ENCODE measurements at regions not wholly inside any gene's neighbourhood (a gene's known extent, or its start where the extent isn't known, plus 50 kb on each side); places are given as distances from the start of the nearest gene placed in this dataset.

DNA sequence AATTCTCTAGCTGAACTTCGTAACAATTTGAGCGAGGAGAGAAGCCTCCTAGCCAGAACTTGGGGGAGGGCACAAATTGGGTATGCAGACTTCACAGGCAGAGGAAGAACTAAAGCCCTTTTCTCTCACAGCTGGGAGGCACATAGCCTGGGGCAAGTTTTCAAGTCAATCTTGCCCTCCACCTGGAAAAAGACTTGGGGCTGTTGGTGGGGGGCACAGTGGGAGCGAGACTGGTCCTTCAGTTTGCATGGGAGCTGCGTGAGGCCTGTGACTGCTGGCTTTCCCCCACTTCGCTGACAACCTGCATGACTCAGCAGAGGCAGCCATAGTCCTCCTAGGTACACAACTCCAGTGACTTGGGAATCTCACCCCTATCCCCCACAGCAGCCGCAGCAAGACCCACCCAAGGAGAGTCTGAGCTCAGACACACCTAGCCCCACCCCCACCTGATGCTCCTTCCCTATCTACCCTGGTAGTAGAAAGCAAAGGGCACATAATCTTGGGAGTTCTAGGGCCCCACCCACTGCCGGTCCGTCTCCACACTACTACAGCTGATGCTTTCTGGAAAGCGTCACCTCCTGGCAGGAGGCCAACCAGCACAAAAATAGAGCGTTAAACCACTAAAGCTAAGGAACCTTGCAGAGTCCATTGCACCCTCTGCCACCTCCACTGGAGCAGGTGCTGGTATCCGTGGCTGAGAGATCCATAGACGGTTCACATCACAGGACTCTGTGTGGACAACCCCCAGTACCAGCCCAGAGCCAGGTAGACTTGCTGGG lies 160.8 kb downstream of the CBLL2 start:
- no peak overlapping the region for H3K4me3 ChIP-seq (ENCODE audit: low read depth, low read length)
- no peak for DNase-seq (ENCODE audit: low read depth)
- TF ChIP-seq, protein P1, sequence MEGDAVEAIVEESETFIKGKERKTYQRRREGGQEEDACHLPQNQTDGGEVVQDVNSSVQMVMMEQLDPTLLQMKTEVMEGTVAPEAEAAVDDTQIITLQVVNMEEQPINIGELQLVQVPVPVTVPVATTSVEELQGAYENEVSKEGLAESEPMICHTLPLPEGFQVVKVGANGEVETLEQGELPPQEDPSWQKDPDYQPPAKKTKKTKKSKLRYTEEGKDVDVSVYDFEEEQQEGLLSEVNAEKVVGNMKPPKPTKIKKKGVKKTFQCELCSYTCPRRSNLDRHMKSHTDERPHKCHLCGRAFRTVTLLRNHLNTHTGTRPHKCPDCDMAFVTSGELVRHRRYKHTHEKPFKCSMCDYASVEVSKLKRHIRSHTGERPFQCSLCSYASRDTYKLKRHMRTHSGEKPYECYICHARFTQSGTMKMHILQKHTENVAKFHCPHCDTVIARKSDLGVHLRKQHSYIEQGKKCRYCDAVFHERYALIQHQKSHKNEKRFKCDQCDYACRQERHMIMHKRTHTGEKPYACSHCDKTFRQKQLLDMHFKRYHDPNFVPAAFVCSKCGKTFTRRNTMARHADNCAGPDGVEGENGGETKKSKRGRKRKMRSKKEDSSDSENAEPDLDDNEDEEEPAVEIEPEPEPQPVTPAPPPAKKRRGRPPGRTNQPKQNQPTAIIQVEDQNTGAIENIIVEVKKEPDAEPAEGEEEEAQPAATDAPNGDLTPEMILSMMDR (conservative IDR thresholded peaks at IDR 0.05; ENCODE audit: low read depth, low read length), result no peak

DNA sequence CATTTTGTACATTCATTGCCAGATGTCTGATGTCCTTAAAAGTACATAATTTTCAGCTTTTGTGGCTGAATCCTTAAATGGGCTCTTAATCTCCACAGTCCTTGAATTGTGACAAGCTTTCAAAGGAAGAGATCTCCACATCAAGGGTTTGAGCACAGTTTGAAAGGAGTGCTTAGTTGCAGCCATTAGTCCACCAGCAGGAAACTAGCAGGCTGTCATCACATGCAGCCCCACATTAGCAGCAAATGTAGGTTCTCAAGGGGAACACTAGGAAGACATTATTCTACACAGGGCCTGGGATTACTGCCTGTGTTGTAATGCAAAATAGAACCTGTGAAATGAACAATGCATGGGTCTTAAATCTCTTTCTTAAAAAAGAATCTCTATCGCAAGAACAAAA lies 173.2 kb downstream of the CBLL2 start:
- no peak overlapping the region for H3K4me3 ChIP-seq (ENCODE audit: low read depth, low read length)
- TF ChIP-seq, protein P1 (conservative IDR thresholded peaks at IDR 0.05; ENCODE audit: low read depth, low read length), result no peak
- no peak for DNase-seq (ENCODE audit: low read depth)

DNA sequence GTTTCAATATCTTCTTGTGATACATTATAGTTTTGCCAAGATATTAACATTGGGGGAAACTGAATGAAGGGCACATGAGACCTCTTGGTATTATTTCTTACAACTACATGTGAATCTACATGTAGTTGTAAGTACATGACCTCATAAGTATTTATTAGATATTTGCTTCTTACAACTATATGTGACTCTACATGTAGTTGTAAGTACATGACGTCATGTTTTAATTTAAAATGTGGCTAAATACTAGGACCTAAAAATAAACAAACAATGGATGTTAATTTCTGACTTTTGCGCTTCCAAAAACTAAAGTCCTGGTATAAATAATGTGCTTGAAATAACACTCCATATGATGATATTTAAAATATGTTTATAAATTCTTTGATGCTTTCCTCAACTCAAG lies 190.2 kb downstream of the CBLL2 start:
- TF ChIP-seq, protein P1 (conservative IDR thresholded peaks at IDR 0.05; ENCODE audit: low read depth, low read length), result no peak
- DNase-seq (ENCODE audit: low read depth), result no peak
- H3K4me3 ChIP-seq (ENCODE audit: low read depth, low read length), result no peak overlapping the region

- TF ChIP-seq, protein P1 (conservative IDR thresholded peaks at IDR 0.05; ENCODE audit: low read depth, low read length), result no peak
- H3K4me3 ChIP-seq (ENCODE audit: low read depth, low read length), result no peak overlapping the region
- no peak for DNase-seq (ENCODE audit: low read depth)
Measured at GRCh38 chrX:22467571-22467970, 194.9 kb downstream of the CBLL2 start.

DNA sequence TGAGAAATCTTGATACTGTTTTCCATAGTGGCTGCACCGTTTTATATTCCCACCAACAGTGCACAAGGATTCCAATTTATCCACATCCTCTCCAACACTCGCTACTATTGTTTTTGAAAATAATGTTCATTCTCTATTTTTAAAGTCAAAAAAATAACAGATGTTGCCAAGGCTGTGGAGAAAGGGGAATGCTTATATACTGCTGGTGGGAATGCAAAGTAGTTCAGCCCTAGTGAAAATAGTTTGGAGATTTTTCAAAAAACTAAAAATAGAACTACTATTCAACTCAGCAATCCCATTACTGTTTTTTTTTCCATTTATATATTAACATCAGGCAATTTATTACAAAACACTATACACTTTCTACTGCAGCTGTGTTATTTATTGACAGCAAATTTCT lies 208.7 kb downstream of the CBLL2 start:
- H3K4me3 ChIP-seq (ENCODE audit: low read depth, low read length), result no peak overlapping the region
- TF ChIP-seq, protein P1 (conservative IDR thresholded peaks at IDR 0.05; ENCODE audit: low read depth, low read length), result no peak
- no peak for DNase-seq (ENCODE audit: low read depth)

- no peak for DNase-seq (ENCODE audit: low read depth)
- TF ChIP-seq, protein P1 (conservative IDR thresholded peaks at IDR 0.05; ENCODE audit: low read depth, low read length), result no peak
- H3K4me3 ChIP-seq (ENCODE audit: low read depth, low read length), result no peak overlapping the region
Measured at GRCh38 chrX:22486296-22486695, 213.6 kb downstream of the CBLL2 start.

DNA sequence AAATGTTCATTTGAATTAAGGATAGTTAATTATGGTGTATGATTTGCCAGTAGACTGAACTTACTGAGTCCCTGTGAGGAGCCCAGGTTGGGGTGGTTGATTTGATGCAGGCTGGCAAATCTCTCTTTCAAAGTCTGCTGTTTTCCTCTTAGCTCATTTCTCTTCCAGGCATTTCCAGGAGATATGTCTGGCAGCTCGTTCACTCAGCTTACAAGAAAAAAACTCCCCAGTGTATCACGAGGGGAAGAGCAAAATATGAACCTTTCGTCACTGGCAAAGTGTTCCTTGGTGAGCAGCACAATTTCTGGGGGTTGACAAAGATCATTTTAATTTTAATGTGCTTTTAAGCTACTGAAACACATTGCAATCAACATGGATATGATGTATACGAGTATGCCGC lies 244.2 kb downstream of the CBLL2 start:
- no peak overlapping the region for H3K4me3 ChIP-seq (ENCODE audit: low read depth, low read length)
- no peak for DNase-seq (ENCODE audit: low read depth)
- TF ChIP-seq, protein P1 (conservative IDR thresholded peaks at IDR 0.05; ENCODE audit: low read depth, low read length), result no peak

Measured in epithelial cell of proximal tubule (primary cell).